Keratinocyte (primary cell): ENCODE measurements at regions not wholly inside any gene's neighbourhood (a gene's known extent, or its start where the extent isn't known, plus 50 kb on each side); places are given as distances from the start of the nearest gene placed in this dataset.

Source experiments
- DNase-seq: peaks from one replicate; pipeline ENCODE4 v3.0.0-alpha.2; 2011; ENCODE audit warnings: low read depth, missing footprints, low spot score
- FAIRE-seq: peaks from 2 replicates; lab custom pipeline; 2011; peaks lifted over from hg19 to GRCh38; lab: Jason Lieb, UNC
- H2AFZ ChIP-seq: 2 replicates; pipeline ENCODE4 v1.6.0; 2012; ENCODE audit warnings: low read length, control low read depth, inconsistent platforms; ENCODE audit not compliant: control insufficient read depth
- H3K27ac ChIP-seq: 2 replicates; pipeline ENCODE4 v1.5.1; 2011; ENCODE audit warnings: low read length; ENCODE audit not compliant: control insufficient read depth, insufficient read depth
- H3K27me3 ChIP-seq: 3 replicates; pipeline ENCODE4 v1.6.0; 2011; ENCODE audit warnings: low read length; ENCODE audit not compliant: control insufficient read depth, insufficient read depth; ENCODE audit errors: extremely low read depth
- H3K36me3 ChIP-seq, 2 experiments: 2 replicates in 1 of 2; 3 replicates in 1 of 2; pipeline ENCODE4 v1.5.1; 2011; ENCODE audit warnings: low read length in 2 of 2, mild to moderate bottlenecking in 1 of 2; ENCODE audit not compliant: control insufficient read depth in 2 of 2, insufficient read depth in 2 of 2; ENCODE audit errors: extremely low read depth in 1 of 2
- H3K4me1 ChIP-seq: 3 replicates; pipeline ENCODE4 v1.5.1; 2011; ENCODE audit warnings: low read length; ENCODE audit not compliant: control insufficient read depth, insufficient read depth; ENCODE audit errors: extremely low read depth
- H3K4me2 ChIP-seq: 3 replicates; pipeline ENCODE4 v1.6.0; 2011; ENCODE audit warnings: low read depth, low read length; ENCODE audit not compliant: control insufficient read depth, insufficient read depth; ENCODE audit errors: extremely low read depth
- H3K4me3 ChIP-seq, 3 experiments: fragments of 200-600 bp in 1 of 3; sonication (generic) in 1 of 3; 2 replicates in 2 of 3; 3 replicates in 1 of 3; pipeline ENCODE4 v1.5.1; 2011 to 2016; ENCODE audit warnings: low read length in 3 of 3, mild to moderate bottlenecking in 3 of 3, control low read depth in 2 of 3, inconsistent platforms in 1 of 3, low read depth in 1 of 3, mixed read lengths in 1 of 3, mixed run types in 1 of 3, moderate library complexity in 1 of 3; ENCODE audit not compliant: control insufficient read depth in 2 of 3, insufficient read depth in 2 of 3; ENCODE audit errors: extremely low read depth in 1 of 3
- H3K79me2 ChIP-seq: 2 replicates; pipeline ENCODE4 v1.6.0; 2012; ENCODE audit warnings: low read length; ENCODE audit not compliant: control insufficient read depth, insufficient read depth
- H3K9ac ChIP-seq: 3 replicates; pipeline ENCODE4 v1.6.0; 2011; ENCODE audit warnings: low read length; ENCODE audit not compliant: control insufficient read depth, insufficient read depth; ENCODE audit errors: extremely low read depth
- H3K9me1 ChIP-seq: 3 replicates; pipeline ENCODE4 v1.6.0; 2011; ENCODE audit warnings: low read length; ENCODE audit not compliant: control insufficient read depth, insufficient read depth; ENCODE audit errors: extremely low read depth
- H3K9me3 ChIP-seq: 2 replicates; pipeline ENCODE4 v1.5.1; 2012; ENCODE audit warnings: low read depth, low read length; ENCODE audit not compliant: control insufficient read depth
- H4K20me1 ChIP-seq: 3 replicates; pipeline ENCODE4 v1.6.0; 2011; ENCODE audit warnings: low read length; ENCODE audit not compliant: control insufficient read depth, insufficient read depth; ENCODE audit errors: extremely low read depth
- EZH2 ChIP-seq: IDR thresholded peaks from one replicate; pipeline ENCODE4 v1.6.1; 2012; ENCODE audit warnings: inconsistent platforms, mild to moderate bottlenecking, low read length, moderate library complexity
- dilution Hi-C: fragments of 300-500 bp; cut with MboI; formaldehyde crosslinking; loops from one replicate; pipeline ENCODE4 v1.7.0; 2020; ENCODE audit warnings: low sequenced_read_pairs; ENCODE audit not compliant: extremely low pct_ligation_motif_present
- TF ChIP-seq, protein P1 (sequence below), 3 experiments: IDR thresholded peaks in 1 of 3; conservative IDR thresholded peaks in 1 of 3; optimal IDR thresholded peaks in 1 of 3; 2 replicates in 2 of 3; 3 replicates in 1 of 3; pipeline versions ENCODE3 to v1.5.1; 2011; ENCODE audit warnings: low read length in 3 of 3, mild to moderate bottlenecking in 3 of 3, moderate library complexity in 2 of 3, control low read depth in 1 of 3, inconsistent platforms in 1 of 3; ENCODE audit not compliant: insufficient read depth in 2 of 3; ENCODE audit errors: extremely low read depth in 1 of 3

DNA sequence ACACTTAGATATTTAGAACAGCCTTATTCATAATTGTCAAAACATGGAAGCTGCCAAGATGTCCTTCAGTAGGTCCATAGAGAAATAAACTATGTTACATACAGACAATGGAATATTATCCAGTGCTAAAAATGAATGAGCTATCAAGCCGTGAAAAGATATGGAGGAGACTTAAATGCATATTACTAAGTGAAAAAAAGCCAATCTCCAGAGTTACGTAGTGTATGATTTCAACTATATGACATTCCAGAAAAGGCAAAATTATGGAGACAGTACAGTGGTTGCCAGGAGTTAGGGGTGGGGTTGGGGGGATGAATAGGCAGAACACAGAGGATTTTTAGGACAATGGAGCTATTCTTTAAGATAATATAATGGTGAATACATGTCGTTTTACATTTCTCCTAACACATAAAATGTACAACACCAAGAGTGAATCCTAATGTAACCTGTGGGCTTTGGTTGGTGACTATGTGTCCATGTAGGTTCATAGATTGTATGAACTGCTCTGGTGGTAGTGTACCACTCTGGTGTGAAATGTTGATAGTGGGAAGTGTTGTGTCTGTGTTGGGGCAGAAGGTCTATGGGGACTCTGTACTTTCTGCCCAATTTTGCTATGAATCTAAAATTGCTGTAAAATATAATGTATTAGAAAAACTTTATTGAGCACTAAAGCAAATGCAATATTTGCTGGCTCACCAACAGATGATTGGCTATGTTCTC is 122.6 kb downstream of the USP22 start:
- FAIRE-seq, result no peak
- dilution Hi-C loops, result no loop called here
- Histone ChIP-seq H3K4me1 (peaks cover 8% of the 10 kb centered on the region), H3K4me2 (no peak overlapping the region), H3K9me1 (no peaks in the 10 kb centered on the region), H3K36me3 (no peaks in the 10 kb centered on the region), H3K27me3 (no peaks in the 10 kb centered on the region), H3K9me3 (no peaks in the 10 kb centered on the region), H3K4me3 (no peak overlapping the region), H4K20me1 (no peaks in the 10 kb centered on the region), H3K79me2 (no peaks in the 10 kb centered on the region), H3K27ac (no peak overlapping the region), H3K9ac (no peak overlapping the region), H2AFZ (no peak overlapping the region)
- no peak for DNase-seq
- TF ChIP-seq, protein P1, sequence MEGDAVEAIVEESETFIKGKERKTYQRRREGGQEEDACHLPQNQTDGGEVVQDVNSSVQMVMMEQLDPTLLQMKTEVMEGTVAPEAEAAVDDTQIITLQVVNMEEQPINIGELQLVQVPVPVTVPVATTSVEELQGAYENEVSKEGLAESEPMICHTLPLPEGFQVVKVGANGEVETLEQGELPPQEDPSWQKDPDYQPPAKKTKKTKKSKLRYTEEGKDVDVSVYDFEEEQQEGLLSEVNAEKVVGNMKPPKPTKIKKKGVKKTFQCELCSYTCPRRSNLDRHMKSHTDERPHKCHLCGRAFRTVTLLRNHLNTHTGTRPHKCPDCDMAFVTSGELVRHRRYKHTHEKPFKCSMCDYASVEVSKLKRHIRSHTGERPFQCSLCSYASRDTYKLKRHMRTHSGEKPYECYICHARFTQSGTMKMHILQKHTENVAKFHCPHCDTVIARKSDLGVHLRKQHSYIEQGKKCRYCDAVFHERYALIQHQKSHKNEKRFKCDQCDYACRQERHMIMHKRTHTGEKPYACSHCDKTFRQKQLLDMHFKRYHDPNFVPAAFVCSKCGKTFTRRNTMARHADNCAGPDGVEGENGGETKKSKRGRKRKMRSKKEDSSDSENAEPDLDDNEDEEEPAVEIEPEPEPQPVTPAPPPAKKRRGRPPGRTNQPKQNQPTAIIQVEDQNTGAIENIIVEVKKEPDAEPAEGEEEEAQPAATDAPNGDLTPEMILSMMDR (optimal IDR thresholded peaks at IDR 0.05 in 1 of 3, IDR thresholded peaks at IDR 0.05 in 1 of 3, conservative IDR thresholded peaks at IDR 0.05 in 1 of 3; ENCODE audit: extremely low read depth in 1 of 3, insufficient read depth in 2 of 3, low read length in 3 of 3), result no peak
- TF ChIP-seq EZH2, result no peak

DNA sequence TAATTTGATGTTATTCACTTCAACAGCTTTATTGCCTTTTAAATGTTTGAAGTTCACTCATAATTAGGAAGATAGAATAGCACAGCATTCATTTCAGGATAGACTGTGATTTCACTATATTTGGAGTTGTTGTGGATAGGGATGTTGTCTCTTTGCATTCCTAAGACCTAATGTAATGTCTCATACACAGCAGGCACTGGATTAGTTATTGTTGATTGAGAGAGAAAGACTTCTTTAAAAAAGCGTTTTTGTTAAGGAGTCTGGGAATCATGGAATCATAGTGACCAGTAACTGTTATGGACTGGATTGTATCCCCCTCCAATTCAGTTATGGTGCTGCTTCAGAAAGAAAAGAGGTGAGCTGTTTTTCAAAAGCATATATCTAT is 122.0 kb downstream of the USP22 start:
- DNase-seq (no peak), FAIRE-seq (no peak)
- TF ChIP-seq, protein P1 (optimal IDR thresholded peaks at IDR 0.05 in 1 of 3, IDR thresholded peaks at IDR 0.05 in 1 of 3, conservative IDR thresholded peaks at IDR 0.05 in 1 of 3; ENCODE audit: extremely low read depth in 1 of 3, insufficient read depth in 2 of 3, low read length in 3 of 3), result no peak
- no peak for TF ChIP-seq EZH2
- no peak overlapping the region for H3K9ac ChIP-seq
- no peak overlapping the region for H3K4me2 ChIP-seq
- H2AFZ ChIP-seq, result no peak overlapping the region
- no peaks in the 10 kb centered on the region for H3K9me1 ChIP-seq
- H3K4me3 ChIP-seq, result no peak overlapping the region
- H3K4me1 ChIP-seq, result peaks cover 8% of the 10 kb centered on the region
- no peaks in the 10 kb centered on the region for H4K20me1 ChIP-seq
- H3K27ac ChIP-seq, result no peak overlapping the region
- dilution Hi-C loops, result no loop called here
- no peaks in the 10 kb centered on the region for H3K9me3 ChIP-seq
- no peaks in the 10 kb centered on the region for H3K79me2 ChIP-seq
- no peaks in the 10 kb centered on the region for H3K36me3 ChIP-seq
- no peaks in the 10 kb centered on the region for H3K27me3 ChIP-seq
